ENCODE measurements at regions not wholly inside any gene's neighbourhood (a gene's known extent, or its start where the extent isn't known, plus 50 kb on each side); places are given as distances from the start of the nearest gene placed in this dataset.
A peak's percentile ranks its signal among the peaks of the same experiment; 100 is the strongest.

- Histone ChIP-seq H3K4me1 (no peaks in the 10 kb centered on the region), H3K9me3 (no peaks in the 10 kb centered on the region), H3K4me3 (no peak overlapping the region), H3K27ac (no peak overlapping the region), H3K36me3 (no peaks in the 10 kb centered on the region), H3K27me3 (no peaks in the 10 kb centered on the region)
- ATAC-seq, result peak in 2 of 4 donors; percentile 18 to 43
- intact Hi-C loops (cut with DNase I), result no loop called here
- WGBS (ENCODE audit: insufficient coverage, low coverage, low lambda C conversion rate, missing lambda C conversion rate), result 56% methylated on average over 4 of the region's 4 CpGs
- DNase-seq, result no peak
- no peak for TF ChIP-seq POLR2A (IDR thresholded peaks at IDR 0.05)
- no peak for TF ChIP-seq CTCF (IDR thresholded peaks at IDR 0.05)
These were observed 59.5 kb upstream of the ENAH start for GRCh38 chr1:225712391-225712790.

GRCh38 chr1:225713281-225713680 is 60.4 kb upstream of the ENAH start:
- Histone ChIP-seq H3K4me3 (no peak overlapping the region), H3K36me3 (no peaks in the 10 kb centered on the region), H3K9me3 (no peaks in the 10 kb centered on the region), H3K27ac (no peak overlapping the region), H3K4me1 (no peaks in the 10 kb centered on the region), H3K27me3 (no peaks in the 10 kb centered on the region)
- WGBS (ENCODE audit: insufficient coverage, low coverage, low lambda C conversion rate, missing lambda C conversion rate), result 81% methylated on average over 7 of the region's 8 CpGs
- TF ChIP-seq POLR2A (IDR thresholded peaks at IDR 0.05), result no peak
- no peak for TF ChIP-seq CTCF (IDR thresholded peaks at IDR 0.05)
- no peak for ATAC-seq
- no peak for DNase-seq
- intact Hi-C loops (cut with DNase I), result no loop called here

GRCh38 chr1:225720937-225721336 is 56.7 kb upstream of the SRP9 start:
- TF ChIP-seq POLR2A (IDR thresholded peaks at IDR 0.05), result no peak
- TF ChIP-seq CTCF (IDR thresholded peaks at IDR 0.05), result no peak
- intact Hi-C loops (cut with DNase I), result no loop called here
- Histone ChIP-seq H3K9me3 (no peaks in the 10 kb centered on the region), H3K4me3 (no peak overlapping the region), H3K36me3 (no peaks in the 10 kb centered on the region), H3K27me3 (no peaks in the 10 kb centered on the region), H3K27ac (no peak overlapping the region), H3K4me1 (no peaks in the 10 kb centered on the region)
- ATAC-seq (no peak), DNase-seq (no peak)
- WGBS (ENCODE audit: insufficient coverage, low coverage, low lambda C conversion rate, missing lambda C conversion rate), result 92% methylated on average over 4 of the region's 4 CpGs

- no peaks in the 10 kb centered on the region for H3K27me3 ChIP-seq
- WGBS (ENCODE audit: insufficient coverage, low coverage, low lambda C conversion rate, missing lambda C conversion rate), result 50% methylated on average over 1 of the region's 4 CpGs
- no peak for TF ChIP-seq POLR2A (IDR thresholded peaks at IDR 0.05)
- TF ChIP-seq CTCF (IDR thresholded peaks at IDR 0.05), result no peak
- no peak overlapping the region for H3K27ac ChIP-seq
- H3K4me1 ChIP-seq, result no peaks in the 10 kb centered on the region
- H3K9me3 ChIP-seq, result no peaks in the 10 kb centered on the region
- intact Hi-C loops (cut with DNase I), result no loop called here
- DNase-seq (no peak), ATAC-seq (no peak)
- no peaks in the 10 kb centered on the region for H3K36me3 ChIP-seq
- H3K4me3 ChIP-seq, result no peak overlapping the region
These were observed 53.4 kb upstream of the SRP9 start for GRCh38 chr1:225724251-225724650.
